Embryonic facial prominence (tissue), 1 donor: ENCODE measurements at regions not wholly inside any gene's neighbourhood (a gene's known extent, or its start where the extent isn't known, plus 50 kb on each side); places are given as distances from the start of the nearest gene placed in this dataset.
A peak's percentile ranks its signal among the peaks of the same experiment; 100 is the strongest.
"Not testable (repeated sequence)": the region's sequence is repeated elsewhere in the genome, so short reads cannot be mapped to it uniquely, and the experiment has no call there.

ENCODE experiments used
- DNase-seq: peaks from one replicate; pipeline ENCODE4 v3.0.0-alpha.2; 2016; ENCODE audit errors: extremely low spot score

DNA sequence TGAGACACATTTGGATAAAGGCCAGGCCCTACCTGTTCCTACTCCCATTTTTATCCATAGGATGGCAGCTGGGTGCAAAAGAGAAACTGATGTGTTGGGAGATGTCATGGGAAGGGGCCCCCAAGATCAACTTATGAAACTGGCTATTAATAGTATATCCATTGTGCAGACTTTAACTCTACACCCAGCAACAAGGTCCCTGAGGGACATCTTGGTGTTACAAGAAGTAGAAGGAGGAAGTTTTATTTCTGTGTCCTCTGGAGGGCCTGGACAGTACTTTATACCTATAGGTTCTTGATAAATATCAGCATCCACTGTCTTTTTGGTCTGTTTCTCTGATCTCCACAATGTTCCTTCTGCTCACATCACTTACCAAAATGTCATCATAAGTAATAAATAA is 84.6 kb downstream of the BTG1 start:
- no peak for DNase-seq

DNA sequence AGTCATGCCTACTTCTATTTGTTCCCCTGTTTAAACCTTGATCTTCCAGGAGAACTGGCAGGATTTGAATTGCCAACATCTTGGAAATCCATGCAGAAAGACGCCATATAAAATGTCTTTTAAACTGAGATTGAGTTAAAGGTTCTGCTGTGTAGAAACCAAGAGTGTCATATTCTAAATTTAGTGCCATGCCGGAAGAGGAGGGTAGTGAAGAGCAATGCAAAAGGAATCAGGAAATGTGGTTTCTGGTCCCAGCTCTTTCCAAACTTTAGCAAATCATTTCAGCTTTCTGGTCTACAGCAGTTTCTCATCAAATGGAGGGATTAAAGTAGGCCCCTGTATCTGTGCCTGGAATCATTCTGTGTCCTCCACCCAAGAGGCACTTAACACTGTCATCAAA is 85.7 kb downstream of the BTG1 start:
- DNase-seq, result no peak

DNA sequence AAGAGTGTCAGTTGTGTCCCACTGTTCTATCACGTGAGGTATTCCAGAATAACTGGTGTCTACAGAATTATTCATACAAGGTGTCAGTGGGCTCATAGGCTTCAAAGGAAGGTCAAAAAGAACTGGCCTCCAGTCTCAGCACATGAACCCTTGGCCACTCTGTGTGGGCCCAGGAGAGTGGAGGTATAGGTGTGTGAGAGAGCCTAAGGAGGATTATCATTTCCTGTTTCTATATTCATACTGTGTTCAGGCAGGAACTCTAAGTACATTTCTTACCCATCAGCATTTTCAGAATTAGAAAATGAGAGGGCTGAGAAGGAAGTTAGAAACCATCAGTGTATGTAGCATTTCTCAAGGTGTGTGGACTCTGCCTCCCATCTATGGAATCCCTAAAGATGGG is 87.0 kb downstream of the BTG1 start:
- DNase-seq, result no peak

DNA sequence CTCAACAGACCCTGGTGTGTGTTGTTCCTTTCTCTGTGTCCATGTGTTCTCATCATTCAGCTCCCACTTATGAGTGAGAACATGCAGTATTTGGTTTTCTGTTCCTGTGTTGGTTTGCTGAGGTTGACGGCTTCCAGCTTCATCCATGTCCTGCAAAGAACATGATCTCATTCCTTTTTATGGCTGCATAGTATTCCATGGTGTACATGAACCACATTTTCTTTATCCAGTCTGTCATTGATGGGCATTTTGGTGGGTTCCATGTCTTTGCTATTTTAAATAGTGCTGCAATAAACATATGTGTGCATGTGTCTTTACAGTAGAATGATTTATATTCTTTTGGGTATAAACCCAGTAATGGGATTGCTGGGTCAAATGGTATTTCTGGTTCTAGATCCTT is 88.9 kb downstream of the BTG1 start:
- not testable (repeated sequence) for DNase-seq

DNA sequence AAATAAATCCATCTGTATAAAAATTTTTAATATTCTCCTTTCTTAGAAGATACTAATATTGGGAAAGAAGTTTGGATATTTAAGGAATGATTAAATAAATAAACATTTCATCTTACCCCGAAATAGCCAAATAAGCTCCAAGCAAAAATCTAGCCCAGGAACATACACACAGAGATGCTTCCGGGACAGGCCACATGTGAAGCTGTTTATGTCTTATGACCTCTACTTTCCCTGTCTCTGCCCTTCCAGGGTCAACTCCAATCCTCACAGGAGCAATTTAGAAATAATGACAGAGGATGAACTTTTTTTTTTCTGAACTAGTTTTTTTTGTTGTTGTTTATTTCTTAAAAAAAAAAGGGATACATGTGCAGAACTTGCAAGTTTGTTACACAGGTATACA is 89.4 kb downstream of the BTG1 start:
- no peak for DNase-seq

DNA sequence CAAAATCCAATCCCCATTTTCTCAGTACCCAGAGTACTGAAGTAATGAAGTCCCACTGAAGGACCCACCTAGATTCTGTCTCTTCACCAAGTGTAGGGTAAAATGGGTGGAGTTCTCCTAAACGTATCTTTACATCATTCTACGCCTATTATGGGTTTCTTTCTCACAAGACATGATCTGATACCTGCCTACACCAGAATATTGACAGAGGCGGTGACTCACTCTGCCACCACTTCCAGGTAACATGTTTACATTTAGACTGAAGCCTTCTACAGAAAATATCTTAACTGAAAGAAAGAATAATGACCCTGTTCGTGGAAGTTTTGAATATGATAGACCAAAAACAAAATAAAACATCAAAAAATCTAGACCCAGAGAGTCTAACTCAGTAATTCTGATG is 89.8 kb downstream of the BTG1 start:
- no peak for DNase-seq

DNA sequence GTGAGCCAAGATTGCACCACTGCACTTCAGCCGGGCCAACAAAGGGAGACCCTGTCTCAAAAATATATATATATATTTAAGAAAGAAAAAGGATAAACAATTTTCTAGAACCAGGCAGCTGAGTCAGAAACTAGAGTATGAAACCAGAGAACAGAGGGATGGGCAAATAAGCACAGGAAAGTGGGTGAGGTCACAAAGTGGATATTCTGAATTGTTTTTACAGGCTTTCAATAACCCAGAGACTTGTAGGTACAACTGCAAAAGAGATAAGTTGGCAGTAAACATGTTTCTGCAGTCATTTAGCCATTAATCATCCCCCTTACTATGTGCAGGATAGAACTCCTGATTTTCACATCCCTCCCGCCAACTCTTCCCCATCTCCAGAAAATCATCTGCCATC is 94.2 kb downstream of the BTG1 start:
- DNase-seq, result no peak

DNA sequence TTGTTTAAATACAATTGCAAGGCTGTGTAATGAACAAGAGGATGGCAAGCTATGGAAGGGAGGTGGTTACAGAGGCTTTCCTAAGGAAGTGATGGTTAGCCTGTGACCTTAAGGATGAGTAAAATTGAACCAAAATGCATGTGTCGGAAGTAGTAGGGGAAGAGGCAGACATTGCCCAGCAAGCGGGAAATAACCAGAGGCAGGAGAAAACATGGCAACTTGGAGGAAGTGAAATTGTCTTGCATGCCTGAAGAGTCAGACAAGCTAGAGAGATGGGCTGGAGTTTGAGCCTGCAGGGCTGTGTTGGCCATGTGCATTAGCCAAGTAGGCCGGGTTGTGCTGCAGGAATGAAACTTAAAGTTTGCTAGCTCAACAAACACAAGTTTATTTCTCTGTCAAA is 96.2 kb downstream of the BTG1 start:
- no peak for DNase-seq

DNA sequence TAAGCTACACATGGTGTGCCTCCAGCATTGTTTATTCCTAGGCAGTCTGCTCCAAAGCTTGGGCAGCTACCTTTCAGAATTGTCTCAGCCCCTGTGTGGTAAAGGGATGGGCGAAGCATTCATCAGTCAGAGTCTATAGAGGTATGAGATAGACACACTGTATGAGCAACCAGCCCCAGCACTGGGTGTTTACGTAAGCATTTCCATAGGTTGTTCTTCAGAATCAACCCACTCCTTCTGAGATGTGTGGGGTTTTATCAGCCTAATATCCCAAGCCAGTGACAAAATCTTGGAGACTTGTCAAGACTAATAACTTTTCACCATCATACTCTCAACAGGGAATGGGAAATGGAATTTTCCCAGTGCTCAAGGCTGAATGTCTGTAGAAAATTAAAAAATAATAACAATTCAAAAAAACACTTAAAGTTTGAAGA is 98.2 kb downstream of the BTG1 start:
- DNase-seq, result no peak

DNA sequence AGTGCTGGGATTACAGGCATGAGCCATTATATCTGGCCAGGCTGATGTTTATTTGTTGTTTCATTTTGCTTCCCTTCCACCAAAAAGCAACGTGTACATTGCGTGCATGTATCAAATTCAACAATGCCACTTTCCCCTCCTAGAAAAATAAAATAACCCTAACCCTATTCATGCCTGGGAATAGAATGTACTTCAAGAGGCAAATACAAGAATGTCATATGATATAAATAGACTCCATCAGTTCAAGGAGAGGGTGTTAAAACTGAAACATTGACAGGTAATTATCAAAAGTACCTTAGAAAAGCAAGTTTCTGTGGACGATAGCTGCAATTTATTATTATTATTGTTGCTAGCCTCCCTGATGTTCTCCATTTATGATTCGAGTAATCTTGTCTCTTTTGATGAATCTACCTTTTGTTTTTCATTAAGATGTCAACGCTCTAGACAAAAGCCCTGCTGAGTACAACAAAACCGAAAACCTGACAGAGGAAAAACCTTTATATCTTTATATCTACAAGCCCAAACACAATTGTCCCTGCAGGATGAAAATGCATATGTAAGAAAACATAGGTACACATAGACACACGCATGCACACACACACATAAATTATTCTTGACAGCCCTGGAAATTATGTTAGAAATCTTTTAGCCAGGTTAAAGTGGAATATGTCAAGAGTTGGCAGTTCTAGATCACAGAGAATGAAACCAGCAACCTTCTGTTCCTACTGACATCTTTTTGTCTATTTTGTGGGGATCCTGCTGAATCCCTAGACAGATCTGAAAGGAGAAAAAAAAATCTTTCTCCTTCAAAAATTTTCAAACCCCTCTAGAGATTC is 98.9 kb downstream of the BTG1 start:
- no peak for DNase-seq

DNA sequence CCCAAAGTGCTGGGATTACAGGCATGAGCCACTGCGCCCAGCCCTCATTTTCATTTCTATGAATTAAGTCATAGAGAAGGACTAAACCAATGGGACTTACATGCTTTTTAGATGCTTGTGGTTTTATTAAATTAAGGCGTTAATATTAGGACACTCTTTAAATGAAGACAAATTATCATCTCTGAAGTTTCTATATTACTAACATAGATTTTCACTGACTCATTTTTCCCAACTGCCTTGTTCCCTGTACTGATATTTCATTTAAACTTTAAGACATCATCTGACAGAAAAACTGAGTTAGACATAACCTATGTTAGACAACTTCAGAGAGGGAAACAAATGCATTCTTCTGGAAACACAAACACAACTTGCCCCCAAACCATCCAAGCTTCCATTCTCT is 99.8 kb downstream of the BTG1 start:
- no peak for DNase-seq

DNA sequence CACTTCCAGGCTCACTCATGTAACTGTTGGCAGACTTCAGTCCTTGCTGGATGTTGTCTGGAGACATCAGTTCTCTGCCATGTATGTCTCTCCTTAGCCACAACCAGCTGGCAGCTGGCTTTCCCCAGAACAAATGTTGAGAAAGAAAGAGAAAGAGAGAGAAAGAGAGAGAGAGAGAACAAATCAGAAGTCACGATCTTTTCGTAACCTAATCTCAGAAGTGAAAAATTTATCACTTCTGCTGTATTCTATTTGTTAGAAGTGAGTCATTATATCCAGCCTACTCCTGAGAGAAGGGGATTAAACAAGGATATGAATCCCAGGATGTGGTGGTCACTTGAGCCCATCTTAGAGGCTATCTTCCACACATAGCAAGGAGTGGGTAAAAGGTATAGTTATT is 101.2 kb downstream of the BTG1 start:
- no peak for DNase-seq

DNA sequence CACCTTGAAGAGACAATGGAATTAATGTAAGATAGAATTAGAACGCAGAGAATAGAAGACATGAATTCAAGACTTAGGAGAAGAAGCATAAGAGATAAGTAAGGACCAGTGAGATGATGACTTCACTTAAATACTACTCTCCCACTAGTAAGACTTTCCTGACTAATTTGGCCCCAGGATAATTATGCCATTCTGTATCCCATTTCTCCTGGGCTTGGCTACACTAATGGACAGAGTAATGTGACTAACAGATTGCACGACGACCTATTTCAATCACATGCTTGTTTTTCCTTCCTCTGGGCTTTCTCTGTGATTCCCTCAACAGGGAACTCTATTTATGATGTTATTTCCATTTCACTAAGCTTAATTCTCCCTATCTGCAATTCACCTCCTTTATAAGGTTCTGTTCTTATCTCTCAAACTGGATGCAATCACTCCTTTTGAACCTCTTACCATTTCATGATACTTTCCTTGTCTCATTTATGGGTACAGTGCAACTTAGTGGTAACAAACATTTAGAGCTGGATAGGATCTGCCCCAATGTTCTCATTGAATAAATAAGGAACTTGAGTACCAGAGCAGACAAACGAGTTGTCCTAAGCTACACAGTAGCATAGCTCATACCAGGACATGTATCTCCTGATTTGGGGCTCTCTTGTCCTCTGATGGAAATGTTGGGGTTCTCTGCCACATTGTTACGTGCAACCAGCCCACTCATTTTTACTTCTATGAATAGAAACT is 102.7 kb downstream of the BTG1 start:
- DNase-seq, result no peak

DNA sequence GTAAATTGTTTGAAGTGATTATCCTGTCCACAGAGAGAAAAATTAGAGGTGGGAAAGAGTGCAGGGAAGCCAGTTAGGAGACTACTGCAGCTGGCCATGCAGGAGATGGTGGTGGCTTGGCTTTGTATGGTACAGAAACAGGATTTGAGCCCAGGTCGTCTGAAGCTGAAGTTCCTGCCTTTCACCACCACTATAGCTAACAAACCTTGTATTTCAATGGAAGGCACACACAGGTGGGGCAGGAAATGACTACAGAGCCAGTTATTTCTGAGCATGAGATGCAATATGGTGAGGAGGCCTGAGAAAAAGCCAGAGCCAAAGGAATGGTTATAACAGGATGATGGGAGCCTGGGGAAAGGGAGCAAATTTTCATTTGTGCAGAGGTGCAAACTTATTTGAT is 103.9 kb downstream of the BTG1 start:
- no peak for DNase-seq

DNA sequence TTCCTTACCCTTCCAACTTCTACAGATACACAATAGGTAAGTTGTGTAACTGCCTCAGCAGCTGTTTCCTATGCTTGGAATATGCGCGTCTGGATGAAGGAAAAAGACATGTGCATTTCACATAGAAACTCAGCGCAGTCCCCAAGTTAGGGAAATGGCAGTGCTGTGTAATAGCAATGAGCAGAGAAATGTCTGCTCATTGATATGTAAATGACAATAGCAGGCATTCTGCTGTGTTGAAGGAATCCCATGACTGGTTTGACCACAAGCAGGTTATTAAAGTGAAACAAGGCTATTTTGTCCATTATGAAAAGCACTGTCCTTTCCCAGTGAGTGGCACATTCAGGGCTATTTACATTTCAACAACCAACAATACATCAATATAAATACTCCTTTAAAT is 106.6 kb downstream of the BTG1 start:
- DNase-seq, result no peak

DNA sequence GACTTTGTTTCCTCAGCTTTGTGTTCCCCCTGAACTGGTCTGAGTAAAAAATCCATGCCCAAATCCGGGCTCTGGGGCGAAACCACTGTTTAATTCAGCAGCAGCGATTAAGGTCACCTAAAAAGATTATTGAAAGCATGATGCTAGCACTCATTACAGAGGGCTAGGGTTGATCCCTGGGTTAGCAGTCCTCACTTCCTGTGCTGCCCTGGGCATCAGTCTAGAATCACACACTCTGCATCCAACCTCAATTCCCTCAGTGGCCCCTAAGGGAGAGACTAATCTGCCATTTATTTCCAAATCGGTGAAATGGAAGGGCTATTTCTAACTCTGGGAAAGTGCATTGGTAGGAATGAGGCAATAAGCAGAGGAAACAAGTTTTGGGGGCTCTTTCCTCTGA is 107.2 kb downstream of the BTG1 start:
- DNase-seq, result no peak

DNA sequence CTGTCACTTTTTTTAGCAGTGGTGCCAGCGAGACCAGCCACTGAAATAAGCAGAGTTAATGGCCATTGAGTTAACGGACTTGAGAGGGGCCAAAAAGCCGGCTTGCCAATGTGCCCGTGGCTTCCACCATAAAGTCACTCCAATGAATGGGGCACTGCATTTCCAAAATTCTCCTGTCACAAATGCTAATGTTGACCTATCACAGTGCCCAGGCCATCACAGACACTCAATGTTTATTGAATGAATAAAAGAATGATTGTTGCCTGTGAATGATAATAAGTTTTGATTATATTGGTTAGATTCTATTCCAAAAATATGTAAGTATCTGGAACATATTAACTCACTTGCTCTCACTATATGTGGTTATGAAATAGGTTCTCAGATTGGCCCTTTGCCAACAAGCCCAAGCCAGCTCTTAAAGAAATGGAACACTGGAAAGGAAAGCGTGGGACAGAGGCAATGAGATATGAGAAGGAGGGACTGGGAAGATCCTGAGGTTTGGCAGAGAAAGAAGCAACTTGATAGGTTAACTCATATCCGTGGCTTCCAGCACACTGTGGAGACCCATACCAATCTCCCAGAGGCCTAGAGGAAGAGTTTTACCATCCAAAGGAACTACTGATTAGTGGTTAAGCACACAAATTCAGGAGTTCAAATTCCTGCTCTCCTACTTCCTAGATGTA is 108.7 kb downstream of the BTG1 start:
- DNase-seq, result peak; percentile 68

DNA sequence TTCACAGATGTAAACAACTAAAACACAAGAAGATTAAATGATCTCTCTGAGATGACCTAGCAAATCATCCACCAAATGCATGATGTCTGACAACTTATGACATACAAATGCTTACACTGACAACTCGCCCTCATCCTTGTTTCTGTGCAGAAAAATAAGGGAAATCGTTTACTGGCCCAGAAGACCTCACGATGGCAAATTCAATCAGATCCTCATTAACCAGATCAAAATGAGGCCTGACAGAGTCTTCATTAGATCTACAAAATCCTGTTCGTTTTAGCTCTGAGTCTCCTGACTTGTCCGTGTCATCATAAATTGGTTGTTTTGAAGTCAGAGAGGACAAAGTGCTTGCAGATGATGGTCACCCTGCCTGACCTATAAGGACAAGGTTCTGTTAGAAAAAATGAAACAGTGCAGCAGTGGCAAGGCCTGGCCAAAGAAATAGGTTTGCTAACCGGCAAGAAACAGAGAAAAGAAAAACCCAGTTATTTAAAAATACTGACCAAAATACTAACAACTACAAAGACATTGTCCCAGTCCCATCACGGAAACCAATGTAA is 109.5 kb downstream of the BTG1 start:
- no peak for DNase-seq

DNA sequence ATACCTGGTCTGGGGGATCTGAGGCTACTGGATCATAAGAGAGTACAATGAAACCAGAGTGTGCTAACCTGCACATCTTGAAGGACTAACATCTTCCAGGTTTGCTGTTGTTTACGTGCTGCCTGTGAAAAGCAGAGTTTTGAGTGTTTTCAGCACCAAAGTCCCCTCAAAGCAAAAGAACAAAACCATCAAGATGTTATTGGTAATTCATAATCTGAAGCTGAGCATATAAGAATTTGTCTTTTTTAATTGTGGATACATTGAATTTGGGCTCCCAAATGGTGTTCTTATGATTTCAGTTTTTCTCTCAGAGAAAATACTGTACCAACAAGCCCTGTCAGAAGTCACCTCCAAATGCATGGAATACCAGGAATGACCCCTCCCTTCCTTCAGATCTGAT is 110.2 kb downstream of the BTG1 start:
- no peak for DNase-seq

DNA sequence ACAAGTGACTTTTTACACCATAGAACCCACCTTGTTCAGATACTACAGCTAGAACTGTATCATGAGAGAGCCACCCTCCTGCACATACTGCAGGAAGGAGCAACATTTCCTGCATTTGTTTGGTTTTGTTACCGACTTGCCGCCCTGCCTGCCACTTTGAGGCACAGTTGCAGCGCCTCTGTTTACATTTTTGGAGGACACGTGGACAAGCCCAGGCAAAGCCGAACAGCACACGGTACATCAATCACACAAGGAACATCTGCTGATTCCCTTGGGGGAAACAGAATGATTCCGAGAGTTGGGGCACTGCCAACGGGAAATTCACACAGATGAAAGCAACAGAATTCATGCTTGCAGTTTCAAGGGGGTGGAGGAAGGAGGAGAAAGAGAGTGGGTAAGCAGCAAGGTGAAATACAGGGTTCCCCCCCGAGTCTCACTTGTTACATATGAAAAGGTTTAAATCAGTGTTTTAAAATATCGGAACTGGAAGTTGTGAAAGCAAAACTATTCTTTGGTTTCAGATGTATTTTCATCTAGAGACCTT is 110.7 kb downstream of the BTG1 start:
- DNase-seq, result peak; percentile 26

DNA sequence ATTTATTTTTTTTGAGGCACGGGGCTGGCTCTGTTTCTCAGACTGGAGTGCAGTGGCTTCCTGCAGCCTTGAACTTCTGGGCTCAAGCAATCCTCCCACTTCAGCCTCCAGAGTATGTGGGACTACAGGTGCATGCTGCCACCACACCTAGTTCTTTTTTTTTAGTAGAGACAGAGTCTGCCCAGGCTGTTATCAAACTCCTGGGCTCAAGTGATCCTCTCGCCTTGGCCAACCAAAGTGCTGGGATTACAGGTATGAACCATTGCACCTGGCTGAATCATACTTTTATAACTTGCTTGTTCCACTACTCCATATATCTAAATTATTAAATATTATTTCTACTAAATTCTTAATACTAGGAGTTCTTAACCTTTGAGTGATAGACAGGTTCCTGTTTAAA is 111.6 kb downstream of the BTG1 start:
- no peak for DNase-seq

DNA sequence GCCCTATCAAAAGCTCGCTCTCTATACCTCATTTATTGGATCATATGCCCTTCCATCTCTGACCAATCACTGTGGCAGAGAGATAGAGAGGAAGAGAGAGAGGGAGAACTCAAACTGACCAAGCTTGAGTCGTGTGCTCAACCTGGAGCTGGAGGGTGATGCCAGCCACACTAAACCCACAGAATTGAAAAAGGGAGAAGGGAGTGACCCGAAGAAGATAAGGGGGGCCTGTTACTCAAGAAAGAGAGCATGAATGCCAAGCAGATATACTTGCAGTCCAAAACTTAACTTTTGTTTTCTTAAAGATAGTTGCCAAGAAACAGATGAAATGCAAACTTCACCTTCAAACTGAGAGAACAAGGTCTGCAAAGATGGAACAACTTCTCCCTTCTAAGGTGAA is 112.7 kb downstream of the BTG1 start:
- DNase-seq, result no peak
